ENCODE measurements at regions not wholly inside any gene's neighbourhood (a gene's known extent, or its start where the extent isn't known, plus 50 kb on each side); places are given as distances from the start of the nearest gene placed in this dataset.
A peak's percentile ranks its signal among the peaks of the same experiment; 100 is the strongest.

DNA sequence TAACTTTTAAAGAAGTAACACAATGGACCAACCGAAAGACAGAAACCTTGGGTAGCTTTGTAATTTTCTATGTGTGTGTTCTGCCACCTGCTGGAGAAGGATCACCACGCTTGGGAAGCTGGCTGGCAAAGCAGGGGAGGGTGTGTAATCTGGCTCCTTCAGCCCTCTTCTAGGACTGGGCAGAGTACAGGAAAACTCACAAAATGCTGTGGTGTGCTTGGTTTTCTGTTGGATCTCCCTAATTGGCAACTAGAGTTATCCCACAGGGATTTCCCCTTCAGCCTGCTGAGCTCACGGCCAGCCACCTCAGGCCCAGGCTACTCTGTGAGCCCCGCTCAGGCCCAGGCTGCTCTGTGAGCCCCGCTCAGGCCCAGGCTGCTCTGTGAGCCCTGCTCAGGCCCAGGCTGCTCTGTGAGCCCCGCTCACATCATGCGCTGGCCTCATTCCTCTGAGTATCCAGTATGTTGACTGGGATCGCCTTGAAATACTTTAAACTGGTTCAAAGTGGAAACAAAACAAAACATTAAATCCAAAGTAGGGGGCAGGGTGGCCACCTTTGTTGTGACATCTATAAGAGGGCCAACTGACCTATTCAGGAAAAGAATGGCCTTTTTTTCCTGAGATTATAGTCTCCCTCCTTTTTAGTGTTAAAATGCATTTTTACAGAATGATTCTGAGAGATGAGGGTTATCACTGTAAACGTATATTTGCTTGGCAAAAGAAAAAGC is 52.0 kb upstream of the RNU6-8 start:
- Histone ChIP-seq H3K4me3 (no peak overlapping the region), H3K36me3 (replicated peaks) (no peaks in the 10 kb centered on the region), H3K4me1 (peaks cover 3% of the 10 kb centered on the region), H3K27me3 (ENCODE audit: low read depth) (no peaks in the 10 kb centered on the region), H3K9me3 (no peaks in the 10 kb centered on the region)
- peak; percentile 54 to 75 for DNase-seq (ENCODE audit: low spot score in 2 of 2)
- in situ Hi-C loops (cut with MboI; ENCODE audit: low sequenced_read_pairs), result loop anchor here (10.0 to 25.0 kb wide), 3 partner anchors 220 to 743 kb away; no protein-coding TSS in a partner anchor

DNA sequence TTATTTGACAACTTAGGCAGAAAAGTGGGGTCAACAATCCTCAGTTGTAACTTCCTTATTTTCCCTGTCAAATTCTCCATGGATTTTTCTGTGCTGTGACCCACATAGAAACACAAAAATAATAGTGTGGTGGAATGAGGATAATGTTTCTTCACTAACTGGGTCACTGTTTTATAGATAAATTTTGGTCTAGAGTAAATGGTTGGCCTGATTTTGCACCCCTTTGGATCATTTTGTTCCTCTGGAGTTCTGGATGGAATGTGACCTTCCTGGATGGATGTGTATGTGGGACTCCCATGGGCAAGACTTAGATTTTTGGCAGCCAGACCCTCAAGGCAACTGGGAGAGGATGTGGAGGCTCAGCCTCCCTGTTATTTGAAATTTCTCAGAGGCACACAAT is 52.7 kb upstream of the RNU6-8 start:
- in situ Hi-C loops (cut with MboI; ENCODE audit: low sequenced_read_pairs), result loop anchor here (10.0 to 25.0 kb wide), 3 partner anchors 219 to 743 kb away; no protein-coding TSS in a partner anchor
- Histone ChIP-seq H3K9me3 (no peaks in the 10 kb centered on the region), H3K4me1 (peaks cover 3% of the 10 kb centered on the region), H3K27me3 (ENCODE audit: low read depth) (no peaks in the 10 kb centered on the region), H3K36me3 (replicated peaks) (no peaks in the 10 kb centered on the region), H3K4me3 (no peak overlapping the region)
- DNase-seq (ENCODE audit: low spot score in 2 of 2), result no peak

DNA sequence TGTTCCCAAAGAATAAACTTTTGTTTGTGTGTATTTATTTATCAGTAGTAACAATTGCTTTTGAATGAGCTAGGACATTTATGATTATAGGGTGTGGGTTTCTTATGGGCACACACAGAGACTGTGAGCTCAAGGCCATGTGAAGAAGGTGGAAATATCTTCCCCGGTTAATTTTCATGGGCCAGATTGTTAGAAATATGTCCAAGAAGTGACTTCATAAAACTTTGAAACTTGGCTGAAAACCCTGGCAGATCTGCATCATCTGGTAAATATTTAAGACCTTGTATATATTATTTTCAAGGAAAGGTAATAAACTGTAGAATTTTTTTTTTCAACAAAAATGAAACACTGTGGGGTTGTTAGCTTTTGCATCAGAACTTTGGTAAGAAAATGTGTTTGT is 53.5 kb upstream of the RNU6-8 start:
- Histone ChIP-seq H3K27me3 (ENCODE audit: low read depth) (no peaks in the 10 kb centered on the region), H3K4me1 (peaks cover 3% of the 10 kb centered on the region), H3K36me3 (replicated peaks) (no peaks in the 10 kb centered on the region), H3K9me3 (0 out of 2 replicates have a peak, but pooled peaks cover under 1% of the 10 kb centered on the region), H3K4me3 (no peak overlapping the region)
- DNase-seq (ENCODE audit: low spot score in 2 of 2), result no peak
- in situ Hi-C loops (cut with MboI; ENCODE audit: low sequenced_read_pairs), result loop anchor here (10.0 to 25.0 kb wide), 3 partner anchors 218 to 744 kb away; no protein-coding TSS in a partner anchor

DNA sequence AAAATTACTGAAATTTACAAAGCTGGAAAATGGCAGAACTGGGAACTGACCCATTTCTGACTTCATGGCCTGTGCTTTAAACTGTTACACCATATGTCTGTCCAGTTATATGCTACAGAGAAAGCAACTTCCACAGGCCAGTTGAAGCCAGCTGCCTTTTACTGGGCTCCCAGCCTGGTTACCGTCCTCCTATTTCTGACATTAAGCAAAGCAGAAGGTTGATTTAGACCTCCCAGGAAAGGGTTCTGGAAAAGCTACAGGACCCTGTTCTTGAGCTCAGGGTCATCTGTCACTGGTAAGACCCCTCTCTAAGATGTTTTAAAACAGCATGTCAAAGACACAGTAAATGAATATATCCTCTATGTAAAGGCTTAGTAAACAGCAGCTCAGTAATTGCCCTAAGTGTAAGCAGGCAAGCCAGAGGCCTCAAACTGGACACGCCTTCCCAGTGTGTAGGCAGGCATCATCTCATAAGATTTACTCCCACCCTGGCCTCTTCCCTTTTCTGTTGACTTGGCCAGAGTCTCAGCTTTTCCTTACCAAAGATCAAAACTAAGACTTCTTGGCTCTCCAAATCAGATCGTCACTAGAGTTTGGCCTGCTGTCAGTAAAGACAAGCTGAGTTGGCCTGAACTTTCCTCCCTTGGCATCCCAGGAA is 55.4 kb upstream of the RNU6-8 start:
- no peak for DNase-seq (ENCODE audit: low spot score in 2 of 2)
- H3K9me3 ChIP-seq, result 0 out of 2 replicates have a peak, but pooled peaks cover 3% of the 10 kb centered on the region
- no peaks in the 10 kb centered on the region for H3K36me3 ChIP-seq (replicated peaks)
- H3K4me1 ChIP-seq, result no peaks in the 10 kb centered on the region
- in situ Hi-C loops (cut with MboI; ENCODE audit: low sequenced_read_pairs), result loop anchor here (10.0 to 25.0 kb wide), 3 partner anchors 216 to 746 kb away; no protein-coding TSS in a partner anchor
- no peak overlapping the region for H3K4me3 ChIP-seq
- no peaks in the 10 kb centered on the region for H3K27me3 ChIP-seq (ENCODE audit: low read depth)

DNA sequence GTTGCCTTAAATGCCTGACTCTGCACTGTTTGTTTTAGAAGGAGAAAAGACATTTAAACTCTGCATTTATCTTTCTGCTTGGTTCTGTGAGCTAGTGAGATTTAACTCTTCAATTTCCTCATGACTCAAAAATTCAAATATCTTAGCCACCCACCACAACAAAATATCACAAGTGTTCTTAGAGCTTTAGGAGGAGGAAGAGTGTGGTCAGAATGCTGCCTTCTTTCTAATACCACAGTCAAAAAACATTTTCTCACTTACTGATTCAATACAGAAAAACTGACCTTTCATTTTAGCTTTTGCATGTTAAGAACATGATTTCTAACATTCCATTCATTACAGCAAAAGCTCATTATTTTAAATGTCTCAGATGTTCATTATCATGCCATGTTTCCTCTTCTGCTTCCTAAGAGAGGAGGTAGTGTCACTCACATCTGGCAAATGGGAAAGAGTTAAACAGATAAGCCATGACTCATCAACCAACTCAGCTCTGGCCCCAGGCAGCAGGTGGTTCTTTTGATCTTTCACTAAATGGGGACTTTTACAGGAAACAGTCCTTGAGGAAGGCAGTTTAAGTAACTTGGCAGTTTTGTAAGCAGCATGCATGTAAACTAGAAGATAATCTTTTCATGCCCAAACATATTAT is 56.4 kb upstream of the RNU6-8 start:
- no peak for DNase-seq (ENCODE audit: low spot score in 2 of 2)
- Histone ChIP-seq H3K27me3 (ENCODE audit: low read depth) (no peaks in the 10 kb centered on the region), H3K4me1 (no peaks in the 10 kb centered on the region), H3K9me3 (0 out of 2 replicates have a peak, but pooled peaks cover 3% of the 10 kb centered on the region), H3K4me3 (no peak overlapping the region), H3K36me3 (replicated peaks) (no peaks in the 10 kb centered on the region)
- in situ Hi-C loops (cut with MboI; ENCODE audit: low sequenced_read_pairs), result loop anchor here (10.0 to 25.0 kb wide), 3 partner anchors 215 to 747 kb away; no protein-coding TSS in a partner anchor

DNA sequence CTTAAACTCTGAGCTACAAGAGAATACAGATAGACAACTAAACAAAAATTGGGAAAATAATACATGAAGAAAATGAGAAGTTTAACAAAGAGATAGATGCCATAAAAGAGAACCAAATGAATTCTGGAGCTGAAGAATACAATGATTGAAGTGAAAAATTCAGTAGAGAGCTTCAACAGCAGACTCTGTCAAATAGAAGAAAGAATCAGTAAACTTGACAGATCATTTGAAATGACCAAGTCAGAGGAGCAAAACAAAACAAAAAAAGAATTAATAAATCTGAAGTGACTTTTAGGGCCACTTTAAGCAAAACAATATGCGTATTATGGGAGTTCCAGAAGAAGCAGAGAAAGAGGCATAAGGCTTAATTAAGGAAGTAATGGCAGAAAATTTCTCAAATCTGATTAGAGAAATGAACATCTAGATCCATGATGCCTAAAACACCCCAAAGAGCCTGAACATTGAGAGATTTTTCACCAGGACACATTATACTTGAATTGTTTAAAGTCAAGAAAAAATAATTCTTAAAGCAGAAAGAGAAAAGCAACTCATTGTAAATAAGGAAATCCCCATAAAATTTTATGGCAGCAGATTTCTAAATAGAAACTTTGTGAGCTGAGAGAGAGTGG is 61.0 kb upstream of the RNU6-8 start:
- in situ Hi-C loops (cut with MboI; ENCODE audit: low sequenced_read_pairs), result loop anchor here (25.0 kb wide), 1 partner anchor 752 kb away; no protein-coding TSS in a partner anchor
- Histone ChIP-seq H3K9me3 (0 out of 2 replicates have a peak, but pooled peaks cover 3% of the 10 kb centered on the region), H3K36me3 (replicated peaks) (no peaks in the 10 kb centered on the region), H3K4me1 (no peaks in the 10 kb centered on the region), H3K4me3 (no peak overlapping the region), H3K27me3 (ENCODE audit: low read depth) (no peaks in the 10 kb centered on the region)
- DNase-seq (ENCODE audit: low spot score in 2 of 2), result no peak

DNA sequence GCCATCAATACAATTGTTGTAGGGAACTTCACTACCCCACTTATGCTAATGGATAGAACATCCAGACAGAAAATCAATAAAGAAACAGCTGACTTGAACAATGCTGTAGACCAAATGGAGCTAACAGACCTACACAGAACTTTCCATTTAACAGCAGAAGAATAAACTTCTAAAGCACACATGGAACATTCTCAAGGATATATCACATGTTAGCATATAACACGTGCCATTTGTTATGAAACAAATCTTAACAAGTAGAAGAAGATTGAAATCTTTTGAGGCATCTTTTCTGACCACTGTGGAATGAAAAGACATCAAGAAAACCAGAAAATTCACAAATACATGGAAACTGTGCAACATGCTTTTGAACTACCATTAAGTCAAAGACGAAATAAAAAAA is 62.5 kb upstream of the RNU6-8 start:
- Histone ChIP-seq H3K36me3 (replicated peaks) (no peaks in the 10 kb centered on the region), H3K4me3 (no peak overlapping the region), H3K27me3 (ENCODE audit: low read depth) (no peaks in the 10 kb centered on the region), H3K4me1 (no peaks in the 10 kb centered on the region), H3K9me3 (0 out of 2 replicates have a peak, but pooled peaks cover 3% of the 10 kb centered on the region)
- DNase-seq (ENCODE audit: low spot score in 2 of 2), result no peak
- in situ Hi-C loops (cut with MboI; ENCODE audit: low sequenced_read_pairs), result loop anchor here (25.0 kb wide), 1 partner anchor 753 kb away; no protein-coding TSS in a partner anchor

DNA sequence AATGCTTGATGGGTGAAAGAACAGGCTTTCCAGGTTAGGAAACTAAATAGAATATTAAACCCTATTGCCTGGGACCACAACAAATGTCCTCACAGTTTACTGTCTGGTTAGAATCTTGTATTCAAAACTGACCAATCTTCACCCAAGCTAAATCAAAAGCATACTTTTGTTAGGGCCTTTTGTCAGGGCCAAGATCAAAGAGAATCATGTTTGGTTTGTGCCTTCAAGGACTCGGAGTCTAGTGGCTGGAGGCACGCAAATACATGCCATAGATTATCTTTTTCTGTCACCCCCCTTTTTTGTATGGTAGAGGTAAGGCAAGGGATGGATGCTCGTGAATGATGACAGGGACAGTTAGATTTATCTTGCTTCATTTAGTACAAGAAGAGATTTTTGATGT is 51.1 kb upstream of the AKAP6 start:
- H3K36me3 ChIP-seq (replicated peaks), result no peaks in the 10 kb centered on the region
- H3K4me3 ChIP-seq, result no peak overlapping the region
- no peaks in the 10 kb centered on the region for H3K27me3 ChIP-seq (ENCODE audit: low read depth)

More for the DNA sequence above, 51.1 kb upstream of the AKAP6 start:
- Histone ChIP-seq H3K4me1 (peaks cover 6% of the 10 kb centered on the region), H3K9me3 (peaks cover 3% of the 10 kb centered on the region; the same call in 1 of the 2 replicates)
- in situ Hi-C loops (cut with MboI; ENCODE audit: low sequenced_read_pairs), result no loop called here
- DNase-seq (ENCODE audit: low spot score in 2 of 2), result no peak

All from HAP-1 (cell line).